ENCODE measurements at regions not wholly inside any gene's neighbourhood (a gene's known extent, or its start where the extent isn't known, plus 50 kb on each side); places are given as distances from the start of the nearest gene placed in this dataset.

GRCh38 chr4:165788686-165789463, 84.2 kb upstream of the TLL1 start:
- DNase-seq (no peak), ATAC-seq (no peak)
- Histone ChIP-seq H3K9me3 (no peaks in the 10 kb centered on the region), H3K4me3 (no peak overlapping the region), H3K36me3 (ENCODE audit: insufficient read depth in 1 of 2, low read depth in 1 of 2) (no peaks in the 10 kb centered on the region), H3K27me3 (ENCODE audit: insufficient read depth in 3 of 3, low read length in 2 of 3) (no peaks in the 10 kb centered on the region), H3K4me1 (no peaks in the 10 kb centered on the region), H3K27ac (no peak overlapping the region)
- WGBS, 3 donors, result 62 to 72% (median 64%) methylated on average over 3 of the region's 3 CpGs
- no peak for TF ChIP-seq CTCF (IDR thresholded peaks at IDR 0.05)
- intact Hi-C loops (cut with DNase I), result no loop called here

GRCh38 chr4:165793236-165793635, 79.8 kb upstream of the TLL1 start:
- intact Hi-C loops (cut with DNase I), result no loop called here
- H3K36me3 ChIP-seq (ENCODE audit: insufficient read depth in 1 of 2, low read depth in 1 of 2), result no peaks in the 10 kb centered on the region
- no peaks in the 10 kb centered on the region for H3K27me3 ChIP-seq (ENCODE audit: insufficient read depth in 3 of 3, low read length in 2 of 3)
- DNase-seq, result no peak
- H3K4me3 ChIP-seq, result no peak overlapping the region
- ATAC-seq, result no peak
- WGBS, 3 donors, result 83 to 93% (median 86%) methylated on average over 2 of the region's 2 CpGs
- H3K9me3 ChIP-seq, result no peaks in the 10 kb centered on the region
- no peak overlapping the region for H3K27ac ChIP-seq
- no peaks in the 10 kb centered on the region for H3K4me1 ChIP-seq
- TF ChIP-seq CTCF (IDR thresholded peaks at IDR 0.05), result no peak

GRCh38 chr4:165794834-165795233, 78.2 kb upstream of the TLL1 start:
- ATAC-seq, result no peak
- H3K4me3 ChIP-seq, result no peak overlapping the region
- H3K4me1 ChIP-seq, result no peaks in the 10 kb centered on the region
- no peak overlapping the region for H3K27ac ChIP-seq
- H3K9me3 ChIP-seq, result no peaks in the 10 kb centered on the region
- no peaks in the 10 kb centered on the region for H3K36me3 ChIP-seq (ENCODE audit: insufficient read depth in 1 of 2, low read depth in 1 of 2)
- intact Hi-C loops (cut with DNase I), result no loop called here
- TF ChIP-seq CTCF (IDR thresholded peaks at IDR 0.05), result no peak
- H3K27me3 ChIP-seq (ENCODE audit: insufficient read depth in 3 of 3, low read length in 2 of 3), result no peaks in the 10 kb centered on the region
- no peak for DNase-seq

- intact Hi-C loops (cut with DNase I), result no loop called here
- H3K4me1 ChIP-seq, result no peaks in the 10 kb centered on the region
- no peaks in the 10 kb centered on the region for H3K27me3 ChIP-seq (ENCODE audit: insufficient read depth in 3 of 3, low read length in 2 of 3)
- H3K27ac ChIP-seq, result no peak overlapping the region
- no peaks in the 10 kb centered on the region for H3K9me3 ChIP-seq
- no peaks in the 10 kb centered on the region for H3K36me3 ChIP-seq (ENCODE audit: insufficient read depth in 1 of 2, low read depth in 1 of 2)
- no peak for ATAC-seq
- DNase-seq, result no peak
- H3K4me3 ChIP-seq, result no peak overlapping the region
- no peak for TF ChIP-seq CTCF (IDR thresholded peaks at IDR 0.05)
- 94 to 95% (median 95%) methylated on average over 24 to 28 of the region's 28 CpGs for WGBS, 3 donors
Observed at GRCh38 chr4:165799384-165799815, 73.6 kb upstream of the TLL1 start.

- H3K27me3 ChIP-seq (ENCODE audit: insufficient read depth in 3 of 3, low read length in 2 of 3), result no peaks in the 10 kb centered on the region
Observed at GRCh38 chr4:165802452-165802851, 70.6 kb upstream of the TLL1 start.

More at GRCh38 chr4:165802452-165802851, 70.6 kb upstream of the TLL1 start:
- H3K4me3 ChIP-seq, result no peak overlapping the region
- no peak for TF ChIP-seq CTCF (IDR thresholded peaks at IDR 0.05)
- H3K27ac ChIP-seq, result no peak overlapping the region
- intact Hi-C loops (cut with DNase I), result no loop called here
- ATAC-seq (no peak), DNase-seq (no peak)
- H3K4me1 ChIP-seq, result no peaks in the 10 kb centered on the region
- WGBS, 3 donors, result 77 to 86% (median 81%) methylated on average over 2 of the region's 2 CpGs
- H3K9me3 ChIP-seq, result no peaks in the 10 kb centered on the region
- no peaks in the 10 kb centered on the region for H3K36me3 ChIP-seq (ENCODE audit: insufficient read depth in 1 of 2, low read depth in 1 of 2)

All from psoas muscle (tissue), 7 donors.